Panc1 (cell line): ENCODE measurements at regions not wholly inside any gene's neighbourhood (a gene's known extent, or its start where the extent isn't known, plus 50 kb on each side); places are given as distances from the start of the nearest gene placed in this dataset.

ENCODE experiments used
- POLR2AphosphoS5 ChIP-seq: IDR thresholded peaks from 2 replicates; pipeline ENCODE4 v1.6.1; 2012; ENCODE audit warnings: mild to moderate bottlenecking, low read depth, low read length, moderate library complexity
- SIN3A ChIP-seq: IDR thresholded peaks from 2 replicates; pipeline ENCODE4 v1.6.1; 2012; ENCODE audit warnings: low read depth, mild to moderate bottlenecking, low read length, moderate library complexity, borderline replicate concordance; ENCODE audit not compliant: insufficient read depth
- TCF7L2 ChIP-seq: IDR thresholded peaks from 2 replicates; pipeline ENCODE4 v1.6.1; 2011; ENCODE audit warnings: mild to moderate bottlenecking, low read depth, low read length, inconsistent platforms
- TF ChIP-seq, protein P1 (sequence below): fragments of 450-650 bp; IDR thresholded peaks from 2 replicates; pipeline ENCODE4 v1.5.1; 2017; ENCODE audit warnings: mild to moderate bottlenecking
- TF ChIP-seq, protein P2 (sequence below), 2 experiments: IDR thresholded peaks; 2 replicates each; pipeline ENCODE4 v1.6.1; 2011 to 2012; ENCODE audit warnings: low read depth in 2 of 2, control low read depth in 1 of 2, low read length in 1 of 2, mild to moderate bottlenecking in 1 of 2, moderate library complexity in 1 of 2; ENCODE audit not compliant: insufficient read depth in 1 of 2

DNA sequence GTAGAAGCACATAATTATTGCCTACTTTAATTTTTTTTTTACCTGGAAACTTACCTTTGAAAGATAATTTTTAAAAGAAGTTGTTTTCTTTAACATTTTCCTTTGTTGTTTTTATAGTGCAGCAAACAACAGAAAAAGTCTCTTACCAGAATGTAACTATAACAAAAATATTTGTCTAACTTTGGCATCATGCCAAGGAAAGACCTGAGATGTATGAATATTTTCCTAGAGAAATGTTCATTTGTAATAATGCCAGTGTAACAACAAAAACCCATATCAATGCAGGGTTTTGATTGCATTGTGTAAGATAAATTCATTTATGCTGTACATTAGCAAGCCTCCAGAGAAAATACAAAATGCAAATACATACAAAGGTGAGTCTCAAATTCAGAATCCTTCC lies 775.7 kb downstream of the SI start:
- TF ChIP-seq, protein P1, sequence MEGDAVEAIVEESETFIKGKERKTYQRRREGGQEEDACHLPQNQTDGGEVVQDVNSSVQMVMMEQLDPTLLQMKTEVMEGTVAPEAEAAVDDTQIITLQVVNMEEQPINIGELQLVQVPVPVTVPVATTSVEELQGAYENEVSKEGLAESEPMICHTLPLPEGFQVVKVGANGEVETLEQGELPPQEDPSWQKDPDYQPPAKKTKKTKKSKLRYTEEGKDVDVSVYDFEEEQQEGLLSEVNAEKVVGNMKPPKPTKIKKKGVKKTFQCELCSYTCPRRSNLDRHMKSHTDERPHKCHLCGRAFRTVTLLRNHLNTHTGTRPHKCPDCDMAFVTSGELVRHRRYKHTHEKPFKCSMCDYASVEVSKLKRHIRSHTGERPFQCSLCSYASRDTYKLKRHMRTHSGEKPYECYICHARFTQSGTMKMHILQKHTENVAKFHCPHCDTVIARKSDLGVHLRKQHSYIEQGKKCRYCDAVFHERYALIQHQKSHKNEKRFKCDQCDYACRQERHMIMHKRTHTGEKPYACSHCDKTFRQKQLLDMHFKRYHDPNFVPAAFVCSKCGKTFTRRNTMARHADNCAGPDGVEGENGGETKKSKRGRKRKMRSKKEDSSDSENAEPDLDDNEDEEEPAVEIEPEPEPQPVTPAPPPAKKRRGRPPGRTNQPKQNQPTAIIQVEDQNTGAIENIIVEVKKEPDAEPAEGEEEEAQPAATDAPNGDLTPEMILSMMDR = no peak
- TF ChIP-seq TCF7L2 = no peak
- TF ChIP-seq POLR2AphosphoS5 = no peak
- TF ChIP-seq, protein P2, sequence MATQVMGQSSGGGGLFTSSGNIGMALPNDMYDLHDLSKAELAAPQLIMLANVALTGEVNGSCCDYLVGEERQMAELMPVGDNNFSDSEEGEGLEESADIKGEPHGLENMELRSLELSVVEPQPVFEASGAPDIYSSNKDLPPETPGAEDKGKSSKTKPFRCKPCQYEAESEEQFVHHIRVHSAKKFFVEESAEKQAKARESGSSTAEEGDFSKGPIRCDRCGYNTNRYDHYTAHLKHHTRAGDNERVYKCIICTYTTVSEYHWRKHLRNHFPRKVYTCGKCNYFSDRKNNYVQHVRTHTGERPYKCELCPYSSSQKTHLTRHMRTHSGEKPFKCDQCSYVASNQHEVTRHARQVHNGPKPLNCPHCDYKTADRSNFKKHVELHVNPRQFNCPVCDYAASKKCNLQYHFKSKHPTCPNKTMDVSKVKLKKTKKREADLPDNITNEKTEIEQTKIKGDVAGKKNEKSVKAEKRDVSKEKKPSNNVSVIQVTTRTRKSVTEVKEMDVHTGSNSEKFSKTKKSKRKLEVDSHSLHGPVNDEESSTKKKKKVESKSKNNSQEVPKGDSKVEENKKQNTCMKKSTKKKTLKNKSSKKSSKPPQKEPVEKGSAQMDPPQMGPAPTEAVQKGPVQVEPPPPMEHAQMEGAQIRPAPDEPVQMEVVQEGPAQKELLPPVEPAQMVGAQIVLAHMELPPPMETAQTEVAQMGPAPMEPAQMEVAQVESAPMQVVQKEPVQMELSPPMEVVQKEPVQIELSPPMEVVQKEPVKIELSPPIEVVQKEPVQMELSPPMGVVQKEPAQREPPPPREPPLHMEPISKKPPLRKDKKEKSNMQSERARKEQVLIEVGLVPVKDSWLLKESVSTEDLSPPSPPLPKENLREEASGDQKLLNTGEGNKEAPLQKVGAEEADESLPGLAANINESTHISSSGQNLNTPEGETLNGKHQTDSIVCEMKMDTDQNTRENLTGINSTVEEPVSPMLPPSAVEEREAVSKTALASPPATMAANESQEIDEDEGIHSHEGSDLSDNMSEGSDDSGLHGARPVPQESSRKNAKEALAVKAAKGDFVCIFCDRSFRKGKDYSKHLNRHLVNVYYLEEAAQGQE (IDR thresholded peaks at IDR 0.05; ENCODE audit: insufficient read depth in 1 of 2, low read depth in 2 of 2, low read length in 1 of 2) = no peak
- no peak for TF ChIP-seq SIN3A
